GM12878 (cell line): ENCODE measurements at regions not wholly inside any gene's neighbourhood (a gene's known extent, or its start where the extent isn't known, plus 50 kb on each side); places are given as distances from the start of the nearest gene placed in this dataset.

ENCODE experiments used
- ATAC-seq: fragments of 200-7000 bp; cut with Tn5 transposase; 3 replicates; pipeline ENCODE4 v1.9.1; 2020; ENCODE audit warnings: mild to moderate bottlenecking, moderate library complexity
- BruUV-seq: library from RNA; stranded (reverse); fragments of 400-500 nt; replicated peaks from 2 replicates; lab custom pipeline; 2021; lab: Mats Ljungman, UMichigan
- CTCF ChIA-PET: fragments of 300-600 bp; sonication (Branson Sonifier 250); formaldehyde crosslinking; extraction: SDS; loops from one replicate; lab custom pipeline; 2021; ENCODE audit warnings: inconsistent platforms; lab: Yijun Ruan, JAX
- POLR2A ChIA-PET: fragments of 350-600 bp; formaldehyde crosslinking; extraction: SDS; loops from one replicate; lab custom pipeline; 2021; ENCODE audit warnings: inconsistent platforms; lab: Charles Lee
- RAD21 ChIA-PET: fragments of 300-600 bp; sonication (Branson Sonifier 250); formaldehyde crosslinking; loops from one replicate; lab custom pipeline; 2023; ENCODE audit warnings: antibody characterized with exemption; ENCODE audit not compliant: unreplicated experiment; lab: Charles Lee
- SMC1A ChIA-PET: fragments of 300-600 bp; sonication (Branson Sonifier 250); formaldehyde crosslinking; loops from one replicate; lab custom pipeline; 2023; ENCODE audit not compliant: unreplicated experiment, uncharacterized antibody; lab: Charles Lee
- DNase-seq: peaks from one replicate; pipeline ENCODE4 v3.0.0-alpha.2; 2011; ENCODE audit warnings: low read depth, low spot score
- FAIRE-seq: peaks from 3 replicates; lab custom pipeline; 2011; peaks lifted over from hg19 to GRCh38; lab: Jason Lieb, UNC
- H2AFZ ChIP-seq: 2 replicates; pipeline ENCODE4 v1.6.0; 2011; ENCODE audit warnings: low read depth, low read length, control low read depth; ENCODE audit not compliant: control insufficient read depth
- H3K27ac ChIP-seq: 2 replicates; pipeline ENCODE4 v1.5.1; 2011; ENCODE audit warnings: control low read depth; ENCODE audit not compliant: control insufficient read depth, insufficient read depth
- H3K27me3 ChIP-seq, 2 experiments: replicated peaks in 1 of 2; 2 replicates each; pipeline versions ENCODE4 v1.6.0 to v1.6.1; 2011; ENCODE audit warnings: low read length in 1 of 2; ENCODE audit not compliant: control insufficient read depth in 2 of 2, insufficient read depth in 2 of 2
- H3K36me3 ChIP-seq, 2 experiments: 2 replicates each; pipeline ENCODE4 v1.5.1; 2011; ENCODE audit warnings: low read length in 1 of 2; ENCODE audit not compliant: control insufficient read depth in 2 of 2, insufficient read depth in 2 of 2
- H3K4me1 ChIP-seq: 2 replicates; pipeline ENCODE4 v1.6.1; 2011; ENCODE audit warnings: mild to moderate bottlenecking, low read length, moderate library complexity, mixed read lengths; ENCODE audit not compliant: control insufficient read depth, insufficient read depth
- H3K4me2 ChIP-seq: 2 replicates; pipeline ENCODE4 v1.6.0; 2011; ENCODE audit warnings: control low read depth; ENCODE audit not compliant: control insufficient read depth, insufficient read depth
- H3K4me3 ChIP-seq: fragments of 200-600 bp; sonication (generic); 2 replicates; pipeline ENCODE4 v1.5.1; 2016
- H3K79me2 ChIP-seq: 2 replicates; pipeline ENCODE4 v1.6.0; 2011; ENCODE audit warnings: low read length; ENCODE audit not compliant: control insufficient read depth, insufficient read depth
- H3K9ac ChIP-seq: 2 replicates; pipeline ENCODE4 v1.8.0; 2011; ENCODE audit warnings: low read length, control low read depth, mixed read lengths; ENCODE audit not compliant: control insufficient read depth, insufficient read depth
- H3K9me3 ChIP-seq: replicated peaks from 3 replicates; pipeline ENCODE4 v1.5.1; 2011; ENCODE audit warnings: mild to moderate bottlenecking, low read length; ENCODE audit not compliant: control insufficient read depth, insufficient read depth
- H4K20me1 ChIP-seq: 2 replicates; pipeline ENCODE4 v1.6.0; 2011; ENCODE audit not compliant: control insufficient read depth, insufficient read depth
- CBX3 ChIP-seq: fragments of 200-600 bp; sonication (generic); IDR thresholded peaks from 2 replicates; pipeline ENCODE4 v1.6.1; 2016; ENCODE audit warnings: low read depth, borderline replicate concordance
- CHD4 ChIP-seq: fragments of 200-600 bp; sonication (generic); IDR thresholded peaks from 2 replicates; pipeline ENCODE4 v1.6.1; 2016; ENCODE audit warnings: mild to moderate bottlenecking
- ELK1 ChIP-seq: IDR thresholded peaks from 2 replicates; pipeline ENCODE4 v1.6.1; 2012; ENCODE audit warnings: low read depth, low read length, improper control_type of control experiment
- ETV6 ChIP-seq, 2 experiments: fragments of 450-650 bp in 1 of 2; IDR thresholded peaks in 1 of 2; conservative IDR thresholded peaks in 1 of 2; 2 replicates each; pipeline ENCODE4 v1.6.1; 2014; ENCODE audit warnings: antibody characterized with exemption in 1 of 2, borderline replicate concordance in 1 of 2, low read depth in 1 of 2, mild to moderate bottlenecking in 1 of 2, moderate library complexity in 1 of 2
- HDAC6 ChIP-seq: fragments of 200-600 bp; sonication (generic); IDR thresholded peaks from one replicate; pipeline ENCODE4 v1.8.0; 2017; ENCODE audit warnings: antibody characterized with exemption; ENCODE audit not compliant: unreplicated experiment
- IRF4 ChIP-seq: IDR thresholded peaks from 2 replicates; pipeline ENCODE4 v1.6.1; 2011; ENCODE audit warnings: low read depth, low read length
- MEF2A ChIP-seq: IDR thresholded peaks from 2 replicates; pipeline ENCODE4 v1.6.1; 2011; ENCODE audit warnings: low read depth, mild to moderate bottlenecking, low read length, moderate library complexity; ENCODE audit not compliant: insufficient read depth
- MYC ChIP-seq: IDR thresholded peaks from 2 replicates; pipeline ENCODE4 v1.6.1; 2011; ENCODE audit warnings: mild to moderate bottlenecking, low read length, moderate library complexity, inconsistent platforms; ENCODE audit not compliant: insufficient read depth, insufficient replicate concordance, insufficient read length, severe bottlenecking
- NBN ChIP-seq: fragments of 450-650 bp; IDR thresholded peaks from 2 replicates; pipeline ENCODE4 v1.6.1; 2016
- PAX5 ChIP-seq: IDR thresholded peaks from 2 replicates; pipeline ENCODE4 v1.6.1; 2011; ENCODE audit warnings: low read depth, low read length, borderline replicate concordance
- PAX8 ChIP-seq: fragments of 450-650 bp; IDR thresholded peaks from 2 replicates; pipeline ENCODE4 v1.6.1; 2017; ENCODE audit warnings: mild to moderate bottlenecking, moderate library complexity
- RFX5 ChIP-seq: IDR thresholded peaks from 2 replicates; pipeline ENCODE4 v1.6.1; 2011; ENCODE audit warnings: low read depth, low read length, improper control_type of control experiment
- RUNX3 ChIP-seq: IDR thresholded peaks from 2 replicates; pipeline ENCODE4 v1.6.1; 2012; ENCODE audit warnings: low read length, inconsistent platforms
- SMAD1 ChIP-seq: fragments of 450-650 bp; IDR thresholded peaks from 2 replicates; pipeline ENCODE4 v1.6.1; 2018; ENCODE audit warnings: mild to moderate bottlenecking, low read depth; ENCODE audit not compliant: partially characterized antibody
- SPI1 ChIP-seq: IDR thresholded peaks from 2 replicates; pipeline ENCODE4 v1.6.1; 2011; ENCODE audit warnings: low read depth, mild to moderate bottlenecking, low read length, moderate library complexity, borderline replicate concordance; ENCODE audit not compliant: insufficient read depth
- SUZ12 ChIP-seq: fragments of 200-600 bp; sonication (generic); IDR thresholded peaks from one replicate; pipeline ENCODE4 v1.6.1; 2018; ENCODE audit warnings: antibody characterized with exemption, mild to moderate bottlenecking; ENCODE audit not compliant: unreplicated experiment
- TBL1XR1 ChIP-seq: IDR thresholded peaks from 2 replicates; pipeline ENCODE4 v1.6.1; 2012; ENCODE audit warnings: low read depth, low read length, improper control_type of control experiment
- USF1 ChIP-seq: IDR thresholded peaks from 2 replicates; pipeline ENCODE4 v1.6.1; 2011; ENCODE audit warnings: borderline replicate concordance, low read depth, mild to moderate bottlenecking, moderate library complexity, mixed read lengths, low read length; ENCODE audit not compliant: insufficient read depth; ENCODE audit errors: extremely low read length
- in situ Hi-C: fragments of 300-500 bp; cut with MboI; formaldehyde crosslinking; loops from 9 replicates; pipeline ENCODE4 v1.14.3; 2018; ENCODE audit warnings: mixed read lengths
- intact Hi-C: fragments of 100-400 bp; cut with micrococcal nuclease; formaldehyde crosslinking; loops from one replicate; pipeline ENCODE4 v1.14.2; 2022; ENCODE audit not compliant: unreplicated experiment

GRCh38 chr4:120418146-120418545, 351.5 kb upstream of the MAD2L1 start (continued):
- TF ChIP-seq MEF2A, result no peak

GRCh38 chr4:120415896-120416295, 349.2 kb upstream of the MAD2L1 start:
- no peaks in the 10 kb centered on the region for H3K4me1 ChIP-seq
- H3K79me2 ChIP-seq, result no peaks in the 10 kb centered on the region
- no TSS peak for BruUV-seq
- DNase-seq (no peak), ATAC-seq (no peak), FAIRE-seq (no peak)
- no peak overlapping the region for H3K4me3 ChIP-seq
- ChIA-PET SMC1A (no interaction called here), CTCF (no interaction called here), RAD21 (no interaction called here), POLR2A (no interaction called here)
- no peak overlapping the region for H2AFZ ChIP-seq
- no peaks in the 10 kb centered on the region for H3K36me3 ChIP-seq
- H3K9me3 ChIP-seq, result no peaks in the 10 kb centered on the region
- intact Hi-C loops, result no loop called here
- no peak overlapping the region for H3K4me2 ChIP-seq
- no peaks in the 10 kb centered on the region for H3K27me3 ChIP-seq
- no peak overlapping the region for H3K9ac ChIP-seq
- no peak overlapping the region for H3K27ac ChIP-seq
- in situ Hi-C loops, result no loop called here
- H4K20me1 ChIP-seq, result no peaks in the 10 kb centered on the region
- TF ChIP-seq CBX3 (no peak), SMAD1 (no peak), RFX5 (no peak), HDAC6 (no peak), PAX5 (no peak), ELK1 (no peak), CHD4 (no peak)
- TF ChIP-seq, all 136 proteins: peak for 0

GRCh38 chr4:120406960-120407359, 340.3 kb upstream of the MAD2L1 start:
- SMC1A ChIA-PET, result no interaction called here
- ATAC-seq, result no peak
- Histone ChIP-seq H4K20me1 (no peaks in the 10 kb centered on the region), H3K27me3 (no peaks in the 10 kb centered on the region), H2AFZ (no peak overlapping the region), H3K79me2 (no peaks in the 10 kb centered on the region), H3K9ac (no peak overlapping the region), H3K36me3 (no peaks in the 10 kb centered on the region), H3K27ac (no peak overlapping the region), H3K4me1 (no peaks in the 10 kb centered on the region), H3K9me3 (no peaks in the 10 kb centered on the region), H3K4me3 (no peak overlapping the region), H3K4me2 (no peak overlapping the region)
- RAD21 ChIA-PET, result no interaction called here
- no TSS peak for BruUV-seq
- in situ Hi-C loops (no loop called here), intact Hi-C loops (no loop called here)
- FAIRE-seq, result no peak
- CTCF ChIA-PET, result no interaction called here
- POLR2A ChIA-PET, result no interaction called here
- no peak for DNase-seq
- TF ChIP-seq USF1 (no peak), MYC (no peak), TBL1XR1 (no peak), SUZ12 (no peak), ETV6 (conservative IDR thresholded peaks at IDR 0.05 in 1 of 2, IDR thresholded peaks at IDR 0.05 in 1 of 2; ENCODE audit: borderline replicate concordance in 1 of 2, low read depth in 1 of 2) (no peak), PAX8 (no peak), RUNX3 (no peak), SPI1 (no peak), NBN (no peak), IRF4 (no peak)
